ENCODE measurements at regions not wholly inside any gene's neighbourhood (a gene's known extent, or its start where the extent isn't known, plus 50 kb on each side); places are given as distances from the start of the nearest gene placed in this dataset.
A peak's percentile ranks its signal among the peaks of the same experiment; 100 is the strongest.

GRCh38 chr2:78162202-78162601 lies 640.0 kb upstream of the LRRTM4 start (continued):
- TF ChIP-seq, protein P1, sequence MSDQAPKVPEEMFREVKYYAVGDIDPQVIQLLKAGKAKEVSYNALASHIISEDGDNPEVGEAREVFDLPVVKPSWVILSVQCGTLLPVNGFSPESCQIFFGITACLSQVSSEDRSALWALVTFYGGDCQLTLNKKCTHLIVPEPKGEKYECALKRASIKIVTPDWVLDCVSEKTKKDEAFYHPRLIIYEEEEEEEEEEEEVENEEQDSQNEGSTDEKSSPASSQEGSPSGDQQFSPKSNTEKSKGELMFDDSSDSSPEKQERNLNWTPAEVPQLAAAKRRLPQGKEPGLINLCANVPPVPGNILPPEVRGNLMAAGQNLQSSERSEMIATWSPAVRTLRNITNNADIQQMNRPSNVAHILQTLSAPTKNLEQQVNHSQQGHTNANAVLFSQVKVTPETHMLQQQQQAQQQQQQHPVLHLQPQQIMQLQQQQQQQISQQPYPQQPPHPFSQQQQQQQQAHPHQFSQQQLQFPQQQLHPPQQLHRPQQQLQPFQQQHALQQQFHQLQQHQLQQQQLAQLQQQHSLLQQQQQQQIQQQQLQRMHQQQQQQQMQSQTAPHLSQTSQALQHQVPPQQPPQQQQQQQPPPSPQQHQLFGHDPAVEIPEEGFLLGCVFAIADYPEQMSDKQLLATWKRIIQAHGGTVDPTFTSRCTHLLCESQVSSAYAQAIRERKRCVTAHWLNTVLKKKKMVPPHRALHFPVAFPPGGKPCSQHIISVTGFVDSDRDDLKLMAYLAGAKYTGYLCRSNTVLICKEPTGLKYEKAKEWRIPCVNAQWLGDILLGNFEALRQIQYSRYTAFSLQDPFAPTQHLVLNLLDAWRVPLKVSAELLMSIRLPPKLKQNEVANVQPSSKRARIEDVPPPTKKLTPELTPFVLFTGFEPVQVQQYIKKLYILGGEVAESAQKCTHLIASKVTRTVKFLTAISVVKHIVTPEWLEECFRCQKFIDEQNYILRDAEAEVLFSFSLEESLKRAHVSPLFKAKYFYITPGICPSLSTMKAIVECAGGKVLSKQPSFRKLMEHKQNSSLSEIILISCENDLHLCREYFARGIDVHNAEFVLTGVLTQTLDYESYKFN (CRISPR knock-in tag; conservative IDR thresholded peaks at IDR 0.05): peak; percentile 84
- TF ChIP-seq ADNP (CRISPR knock-in tag; IDR thresholded peaks at IDR 0.05): no peak
- no peak for TF ChIP-seq HNRNPUL1 (IDR thresholded peaks at IDR 0.05; ENCODE audit: low read depth, low read length)
- no peak for TF ChIP-seq ZNF225 (CRISPR knock-in tag; IDR thresholded peaks at IDR 0.05)
- peak; percentile 26 for TF ChIP-seq FOSL2 (CRISPR knock-in tag; IDR thresholded peaks at IDR 0.05)
- no peak for TF ChIP-seq ZNF773 (CRISPR knock-in tag; IDR thresholded peaks at IDR 0.05; ENCODE audit: borderline replicate concordance)
- TF ChIP-seq ZFP1 (CRISPR knock-in tag; IDR thresholded peaks at IDR 0.05): peak; percentile 55; the same call in 1 of the 2 replicates
- TF ChIP-seq ZNF142 (CRISPR knock-in tag; IDR thresholded peaks at IDR 0.05): no peak
- no peak for TF ChIP-seq ZFY (CRISPR knock-in tag; IDR thresholded peaks at IDR 0.05)
- no peak for TF ChIP-seq NPAS2 (CRISPR knock-in tag; IDR thresholded peaks at IDR 0.05; ENCODE audit: borderline replicate concordance)
- TF ChIP-seq SAP130 (CRISPR knock-in tag; IDR thresholded peaks at IDR 0.05; ENCODE audit: low read depth): 0 out of 2 replicates have a peak, but pooled peaks have one; percentile 45
- peak; percentile 93; the same call in 1 of the 2 replicates for TF ChIP-seq KDM1A (CRISPR knock-in tag; IDR thresholded peaks at IDR 0.05)
- no peak for TF ChIP-seq ZKSCAN1 (IDR thresholded peaks at IDR 0.05; ENCODE audit: low read length)
- TF ChIP-seq, protein P2, sequence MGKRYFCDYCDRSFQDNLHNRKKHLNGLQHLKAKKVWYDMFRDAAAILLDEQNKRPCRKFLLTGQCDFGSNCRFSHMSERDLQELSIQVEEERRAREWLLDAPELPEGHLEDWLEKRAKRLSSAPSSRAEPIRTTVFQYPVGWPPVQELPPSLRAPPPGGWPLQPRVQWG (CRISPR knock-in tag; IDR thresholded peaks at IDR 0.05; ENCODE audit: borderline replicate concordance, low read depth): no peak
- peak; percentile 89 for TF ChIP-seq FOXA1 (IDR thresholded peaks at IDR 0.05)
- TF ChIP-seq FOXA1 (CRISPR knock-in tag; IDR thresholded peaks at IDR 0.05): peak; percentile 91
- TF ChIP-seq DMAP1 (CRISPR knock-in tag; IDR thresholded peaks at IDR 0.05): no peak
- peak; percentile 100 for TF ChIP-seq ZNF609 (CRISPR knock-in tag; IDR thresholded peaks at IDR 0.05; ENCODE audit: borderline replicate concordance)
- TF ChIP-seq RFX3 (CRISPR knock-in tag; IDR thresholded peaks at IDR 0.05): no peak

All from HepG2 (cell line).